ENCODE measurements at regions not wholly inside any gene's neighbourhood (a gene's known extent, or its start where the extent isn't known, plus 50 kb on each side); places are given as distances from the start of the nearest gene placed in this dataset.

DNA sequence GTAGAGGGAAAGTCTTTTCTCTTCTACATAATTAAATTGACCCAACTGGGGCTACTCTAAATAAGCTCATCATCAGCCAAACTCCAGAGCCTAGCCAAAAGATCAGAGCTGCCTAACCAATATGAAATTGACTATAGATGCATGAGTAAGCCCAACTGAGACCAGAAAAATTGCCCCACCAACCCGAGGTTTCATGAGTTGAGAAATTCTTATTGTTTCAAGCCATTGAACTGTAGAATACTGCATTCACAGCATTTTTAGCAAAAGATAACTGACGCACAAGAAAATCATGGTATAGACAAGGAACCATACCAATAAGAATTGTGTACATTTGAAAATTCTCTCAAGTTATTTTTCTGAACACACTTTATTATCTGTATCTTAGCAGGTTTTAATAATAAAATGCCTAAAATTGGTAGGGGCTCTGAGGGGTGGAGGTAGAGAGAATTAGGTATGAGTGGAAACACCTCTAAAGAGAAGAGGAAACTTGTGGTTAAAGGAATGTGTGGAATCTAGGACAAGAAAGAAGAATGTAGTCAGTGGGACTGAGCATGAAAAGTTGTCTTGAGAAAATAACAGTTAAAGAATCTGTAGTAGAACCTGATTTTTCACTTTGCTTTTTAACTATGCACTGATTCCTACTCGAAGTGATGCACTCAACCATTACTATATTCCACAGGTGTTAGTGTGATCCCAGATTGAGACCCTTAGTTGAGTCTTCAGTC is 200.9 kb upstream of the PPP1R2C start:
- TF ChIP-seq, protein P1, sequence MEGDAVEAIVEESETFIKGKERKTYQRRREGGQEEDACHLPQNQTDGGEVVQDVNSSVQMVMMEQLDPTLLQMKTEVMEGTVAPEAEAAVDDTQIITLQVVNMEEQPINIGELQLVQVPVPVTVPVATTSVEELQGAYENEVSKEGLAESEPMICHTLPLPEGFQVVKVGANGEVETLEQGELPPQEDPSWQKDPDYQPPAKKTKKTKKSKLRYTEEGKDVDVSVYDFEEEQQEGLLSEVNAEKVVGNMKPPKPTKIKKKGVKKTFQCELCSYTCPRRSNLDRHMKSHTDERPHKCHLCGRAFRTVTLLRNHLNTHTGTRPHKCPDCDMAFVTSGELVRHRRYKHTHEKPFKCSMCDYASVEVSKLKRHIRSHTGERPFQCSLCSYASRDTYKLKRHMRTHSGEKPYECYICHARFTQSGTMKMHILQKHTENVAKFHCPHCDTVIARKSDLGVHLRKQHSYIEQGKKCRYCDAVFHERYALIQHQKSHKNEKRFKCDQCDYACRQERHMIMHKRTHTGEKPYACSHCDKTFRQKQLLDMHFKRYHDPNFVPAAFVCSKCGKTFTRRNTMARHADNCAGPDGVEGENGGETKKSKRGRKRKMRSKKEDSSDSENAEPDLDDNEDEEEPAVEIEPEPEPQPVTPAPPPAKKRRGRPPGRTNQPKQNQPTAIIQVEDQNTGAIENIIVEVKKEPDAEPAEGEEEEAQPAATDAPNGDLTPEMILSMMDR (IDR thresholded peaks at IDR 0.05), result no peak
- TF ChIP-seq POLR2A (IDR thresholded peaks at IDR 0.05), result no peak
